ENCODE measurements at regions not wholly inside any gene's neighbourhood (a gene's known extent, or its start where the extent isn't known, plus 50 kb on each side); places are given as distances from the start of the nearest gene placed in this dataset.

- CTCF ChIA-PET, result no interaction called here
- intact Hi-C loops (cut with micrococcal nuclease), result no loop called here
- FAIRE-seq, result no peak
- no peak overlapping the region for H3K9ac ChIP-seq (replicated peaks; ENCODE audit: extremely low read depth, insufficient read depth, low read length)
- no peak overlapping the region for H3K27ac ChIP-seq (ENCODE audit: insufficient read depth, low read depth, low read length)
- no TSS peak for BruUV-seq (replicated peaks)
- H3K4me1 ChIP-seq (ENCODE audit: control insufficient read depth, extremely low read depth, insufficient read depth, low read length), result no peaks in the 10 kb centered on the region
- no peak overlapping the region for H3K4me2 ChIP-seq (ENCODE audit: insufficient read depth, low read length)
- no peak for DNase-seq (ENCODE audit: low read depth, low spot score)
- POLR2A ChIA-PET, result no interaction called here
- no peak for TF ChIP-seq CTCF (IDR thresholded peaks at IDR 0.05; ENCODE audit: extremely low read depth in 1 of 2, insufficient read depth in 1 of 2, low read depth in 1 of 2, low read length in 2 of 2)
- no peak for TF ChIP-seq FOS (IDR thresholded peaks at IDR 0.05; ENCODE audit: borderline replicate concordance, insufficient read depth, low read length)
- TF ChIP-seq EZH2 (IDR thresholded peaks at IDR 0.05; ENCODE audit: borderline replicate concordance, low read depth, low read length, severe bottlenecking), result no peak
- no peak for TF ChIP-seq GATA2 (IDR thresholded peaks at IDR 0.05; ENCODE audit: insufficient read depth, insufficient read length, low read depth, low read length)
- no peak for TF ChIP-seq POLR2AphosphoS5 (IDR thresholded peaks at IDR 0.05; ENCODE audit: insufficient read depth, low read depth, low read length)
- no peak for TF ChIP-seq MYC (IDR thresholded peaks at IDR 0.05; ENCODE audit: low read depth, low read length)
- TF ChIP-seq POLR2A (IDR thresholded peaks at IDR 0.05; ENCODE audit: low read depth, low read length), result no peak
- no peak for TF ChIP-seq JUN (IDR thresholded peaks at IDR 0.05; ENCODE audit: borderline replicate concordance, insufficient read depth, insufficient read length, low read depth)
- TF ChIP-seq MAX (IDR thresholded peaks at IDR 0.05; ENCODE audit: insufficient read depth, insufficient read length), result no peak
- H3K79me2 ChIP-seq (ENCODE audit: control insufficient read depth, insufficient read depth, low read length), result no peaks in the 10 kb centered on the region
- H2AFZ ChIP-seq (ENCODE audit: low read depth, low read length), result no peak overlapping the region
- no peaks in the 10 kb centered on the region for H3K9me1 ChIP-seq (replicated peaks; ENCODE audit: control insufficient read depth, extremely low read depth, insufficient read depth, low read length)
- no peaks in the 10 kb centered on the region for H3K36me3 ChIP-seq (ENCODE audit: control insufficient read depth in 2 of 2, extremely low read depth in 1 of 2, insufficient read depth in 2 of 2, low read length in 2 of 2)
- no peak overlapping the region for H3K4me3 ChIP-seq (replicated peaks in 1 of 3; ENCODE audit: insufficient read depth in 1 of 3, low read depth in 1 of 3, low read length in 3 of 3)
- peaks cover 2 to 6% of the 10 kb centered on the region in 2 experiments for H3K27me3 ChIP-seq (ENCODE audit: control insufficient read depth in 2 of 2, insufficient read depth in 2 of 2, low read length in 2 of 2)
- dilution Hi-C loops (cut with MboI; ENCODE audit: extremely low pct_ligation_motif_present, low sequenced_read_pairs), result no loop called here
- H4K20me1 ChIP-seq (replicated peaks; ENCODE audit: control insufficient read depth, extremely low read depth, insufficient read depth, low read length), result no peaks in the 10 kb centered on the region
- H3K9me3 ChIP-seq (replicated peaks; ENCODE audit: control insufficient read depth, insufficient read depth, low read length), result no peaks in the 10 kb centered on the region
These were observed 81.0 kb upstream of the HOXC13 start for GRCh38 chr12:53857666-53858065.
